ENCODE measurements at regions not wholly inside any gene's neighbourhood (a gene's known extent, or its start where the extent isn't known, plus 50 kb on each side); places are given as distances from the start of the nearest gene placed in this dataset.

DNA sequence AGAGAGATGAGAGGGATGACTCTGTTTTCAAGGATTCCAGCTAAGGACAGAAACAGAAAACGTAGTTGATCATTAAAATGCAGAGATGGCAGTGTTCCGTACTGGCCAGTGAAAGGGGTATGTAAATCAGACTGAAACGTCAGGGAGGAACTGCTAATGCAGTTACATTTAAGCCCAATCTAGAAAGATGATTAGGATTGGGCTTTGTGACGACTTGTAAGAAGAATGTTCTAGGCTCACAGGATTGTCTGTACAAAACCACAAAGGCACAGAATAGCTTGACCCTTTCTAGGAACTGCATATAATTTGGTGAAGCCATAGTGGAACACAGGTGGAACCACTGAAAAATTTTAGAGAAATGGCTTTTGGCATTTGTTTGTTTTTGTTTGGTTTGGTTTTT, 55.6 kb upstream of the TESK1 start:
- TF ChIP-seq EZH2 (IDR thresholded peaks at IDR 0.05) (no peak), EZH2phosphoT487 (IDR thresholded peaks at IDR 0.05) (no peak)
- TF ChIP-seq, protein P1, sequence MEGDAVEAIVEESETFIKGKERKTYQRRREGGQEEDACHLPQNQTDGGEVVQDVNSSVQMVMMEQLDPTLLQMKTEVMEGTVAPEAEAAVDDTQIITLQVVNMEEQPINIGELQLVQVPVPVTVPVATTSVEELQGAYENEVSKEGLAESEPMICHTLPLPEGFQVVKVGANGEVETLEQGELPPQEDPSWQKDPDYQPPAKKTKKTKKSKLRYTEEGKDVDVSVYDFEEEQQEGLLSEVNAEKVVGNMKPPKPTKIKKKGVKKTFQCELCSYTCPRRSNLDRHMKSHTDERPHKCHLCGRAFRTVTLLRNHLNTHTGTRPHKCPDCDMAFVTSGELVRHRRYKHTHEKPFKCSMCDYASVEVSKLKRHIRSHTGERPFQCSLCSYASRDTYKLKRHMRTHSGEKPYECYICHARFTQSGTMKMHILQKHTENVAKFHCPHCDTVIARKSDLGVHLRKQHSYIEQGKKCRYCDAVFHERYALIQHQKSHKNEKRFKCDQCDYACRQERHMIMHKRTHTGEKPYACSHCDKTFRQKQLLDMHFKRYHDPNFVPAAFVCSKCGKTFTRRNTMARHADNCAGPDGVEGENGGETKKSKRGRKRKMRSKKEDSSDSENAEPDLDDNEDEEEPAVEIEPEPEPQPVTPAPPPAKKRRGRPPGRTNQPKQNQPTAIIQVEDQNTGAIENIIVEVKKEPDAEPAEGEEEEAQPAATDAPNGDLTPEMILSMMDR (IDR thresholded peaks at IDR 0.05), result no peak

Measured in neural progenitor cell (in vitro differentiated cells).